ENCODE measurements at regions not wholly inside any gene's neighbourhood (a gene's known extent, or its start where the extent isn't known, plus 50 kb on each side); places are given as distances from the start of the nearest gene placed in this dataset.
"Not testable (repeated sequence)": the region's sequence is repeated elsewhere in the genome, so short reads cannot be mapped to it uniquely, and the experiment has no call there.

GRCh38 chr13:71214821-71215220, 652.2 kb downstream of the DACH1 start:
- DNase-seq, result no peak
- Histone ChIP-seq H3K4me3 (ENCODE audit: insufficient read depth, low read depth, low read length) (no peak overlapping the region), H3K27me3 (ENCODE audit: control insufficient read depth, insufficient read depth, low read length) (no peaks in the 10 kb centered on the region), H3K36me3 (replicated peaks; ENCODE audit: control insufficient read depth, insufficient read depth, low read length) (no peaks in the 10 kb centered on the region)

DNA sequence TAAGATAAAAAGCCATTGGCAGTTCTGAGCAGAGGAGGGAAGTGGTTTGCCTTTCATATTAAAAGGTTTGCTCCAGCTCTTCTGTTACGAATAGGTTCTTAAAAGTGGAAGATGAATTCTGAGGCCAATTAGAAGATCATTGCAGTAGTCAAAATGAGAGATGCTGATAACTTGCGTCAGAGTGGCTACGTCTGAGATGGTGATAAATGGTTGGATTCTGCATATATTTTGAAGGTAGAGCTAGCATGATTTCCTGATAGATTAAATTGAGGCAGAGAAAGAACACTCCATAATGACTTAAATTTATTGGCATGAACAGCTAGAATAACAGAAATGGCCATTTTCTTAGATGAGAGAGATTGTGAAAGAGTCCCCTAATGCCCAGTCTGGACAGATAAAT, 652.6 kb downstream of the DACH1 start:
- Histone ChIP-seq H3K36me3 (replicated peaks; ENCODE audit: control insufficient read depth, insufficient read depth, low read length) (no peaks in the 10 kb centered on the region), H3K4me3 (ENCODE audit: insufficient read depth, low read depth, low read length) (no peak overlapping the region), H3K27me3 (ENCODE audit: control insufficient read depth, insufficient read depth, low read length) (no peaks in the 10 kb centered on the region)
- no peak for DNase-seq

GRCh38 chr13:71213252-71213821, 653.7 kb downstream of the DACH1 start:
- Histone ChIP-seq H3K27me3 (ENCODE audit: control insufficient read depth, insufficient read depth, low read length) (no peaks in the 10 kb centered on the region), H3K4me3 (ENCODE audit: insufficient read depth, low read depth, low read length) (no peak overlapping the region), H3K36me3 (replicated peaks; ENCODE audit: control insufficient read depth, insufficient read depth, low read length) (no peaks in the 10 kb centered on the region)
- DNase-seq, result no peak

DNA sequence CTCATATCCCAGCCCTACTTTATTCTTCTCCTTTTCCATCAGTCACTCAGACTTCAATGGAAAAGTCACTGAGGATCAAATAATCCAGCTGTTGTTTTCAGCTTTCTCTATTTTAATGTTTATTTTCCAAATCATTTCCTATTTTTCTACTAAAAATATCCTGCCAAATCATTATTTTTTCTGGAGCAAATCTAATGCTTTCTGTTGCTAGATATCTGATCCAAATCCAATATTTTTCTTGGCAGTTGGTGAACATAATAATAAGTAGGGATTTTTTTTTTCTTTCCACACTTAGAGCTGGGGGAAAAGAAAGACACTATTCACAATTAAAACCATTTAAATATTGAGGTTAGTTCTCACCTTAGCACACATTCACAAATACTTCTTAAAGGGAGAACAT, 656.1 kb downstream of the DACH1 start:
- no peaks in the 10 kb centered on the region for H3K27me3 ChIP-seq (ENCODE audit: control insufficient read depth, insufficient read depth, low read length)
- H3K36me3 ChIP-seq (replicated peaks; ENCODE audit: control insufficient read depth, insufficient read depth, low read length), result no peaks in the 10 kb centered on the region
- DNase-seq, result no peak
- no peak overlapping the region for H3K4me3 ChIP-seq (ENCODE audit: insufficient read depth, low read depth, low read length)

DNA sequence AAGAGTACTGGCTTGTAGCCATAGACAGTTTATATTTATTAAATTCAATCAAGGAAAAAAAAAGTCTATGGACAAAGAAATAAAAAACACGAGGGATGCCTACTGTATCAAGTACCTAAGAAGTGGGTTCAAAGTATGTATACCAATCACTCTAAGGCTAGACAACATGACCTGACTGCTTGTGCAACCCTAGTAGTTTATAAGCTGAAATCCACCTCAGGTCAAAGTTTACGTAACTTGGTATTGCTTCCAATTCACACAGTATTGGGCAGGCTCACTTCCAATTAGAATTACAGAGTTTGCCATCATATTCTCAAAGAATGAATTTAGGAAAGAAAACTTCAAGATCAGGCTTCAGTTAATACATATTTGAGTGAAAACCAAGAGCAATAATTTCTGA, 657.8 kb downstream of the DACH1 start:
- no peaks in the 10 kb centered on the region for H3K27me3 ChIP-seq (ENCODE audit: control insufficient read depth, insufficient read depth, low read length)
- no peak overlapping the region for H3K4me3 ChIP-seq (ENCODE audit: insufficient read depth, low read depth, low read length)
- no peaks in the 10 kb centered on the region for H3K36me3 ChIP-seq (replicated peaks; ENCODE audit: control insufficient read depth, insufficient read depth, low read length)
- no peak for DNase-seq

GRCh38 chr13:71184583-71184982, 682.4 kb downstream of the DACH1 start:
- DNase-seq; H3K27me3 ChIP-seq (ENCODE audit: control insufficient read depth, insufficient read depth, low read length); H3K36me3 ChIP-seq (replicated peaks; ENCODE audit: control insufficient read depth, insufficient read depth, low read length); H3K4me3 ChIP-seq (ENCODE audit: insufficient read depth, low read depth, low read length): not testable (repeated sequence)

DNA sequence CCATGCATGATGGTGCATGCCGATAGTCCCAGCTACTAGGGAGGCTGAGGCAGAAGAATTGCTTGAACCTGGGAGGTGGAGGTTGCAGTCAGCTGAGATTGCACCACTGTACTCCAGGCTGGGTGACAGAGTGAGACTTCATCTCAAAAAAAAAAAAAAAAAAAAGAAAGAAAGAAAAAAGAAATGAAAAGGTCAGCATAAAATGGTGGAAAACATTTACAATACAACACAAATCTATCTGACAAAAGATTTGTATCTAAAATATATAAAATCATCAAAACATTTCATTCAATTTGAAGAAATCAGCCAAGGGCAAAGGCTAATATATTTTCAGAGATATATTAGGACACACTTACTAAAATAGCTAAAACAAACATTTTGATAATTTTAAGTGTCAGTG, 683.7 kb downstream of the DACH1 start:
- H3K36me3 ChIP-seq (replicated peaks; ENCODE audit: control insufficient read depth, insufficient read depth, low read length); H3K4me3 ChIP-seq (ENCODE audit: insufficient read depth, low read depth, low read length); H3K27me3 ChIP-seq (ENCODE audit: control insufficient read depth, insufficient read depth, low read length); DNase-seq: not testable (repeated sequence)

DNA sequence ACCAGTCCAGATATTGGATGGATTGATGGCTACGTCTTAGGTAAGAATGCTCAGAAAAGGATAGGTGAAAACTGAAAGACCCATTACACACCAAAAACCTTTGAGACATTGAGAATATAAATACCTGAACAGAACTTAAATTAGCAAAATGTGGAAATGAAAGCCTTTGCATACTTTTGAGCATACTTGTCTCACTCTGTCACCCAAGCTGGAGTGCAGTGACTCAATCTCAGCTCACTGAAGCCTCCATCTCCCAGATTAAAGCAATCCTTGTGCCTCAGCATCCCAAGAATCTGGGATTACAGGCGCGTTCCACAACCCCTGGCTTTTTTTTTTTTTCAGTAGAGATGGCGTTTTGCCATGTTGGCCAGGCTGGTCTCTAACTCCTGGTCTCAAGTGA, 695.3 kb downstream of the DACH1 start:
- Histone ChIP-seq H3K36me3 (replicated peaks; ENCODE audit: control insufficient read depth, insufficient read depth, low read length) (no peaks in the 10 kb centered on the region), H3K4me3 (ENCODE audit: insufficient read depth, low read depth, low read length) (no peak overlapping the region), H3K27me3 (ENCODE audit: control insufficient read depth, insufficient read depth, low read length) (no peaks in the 10 kb centered on the region)
- DNase-seq, result no peak

DNA sequence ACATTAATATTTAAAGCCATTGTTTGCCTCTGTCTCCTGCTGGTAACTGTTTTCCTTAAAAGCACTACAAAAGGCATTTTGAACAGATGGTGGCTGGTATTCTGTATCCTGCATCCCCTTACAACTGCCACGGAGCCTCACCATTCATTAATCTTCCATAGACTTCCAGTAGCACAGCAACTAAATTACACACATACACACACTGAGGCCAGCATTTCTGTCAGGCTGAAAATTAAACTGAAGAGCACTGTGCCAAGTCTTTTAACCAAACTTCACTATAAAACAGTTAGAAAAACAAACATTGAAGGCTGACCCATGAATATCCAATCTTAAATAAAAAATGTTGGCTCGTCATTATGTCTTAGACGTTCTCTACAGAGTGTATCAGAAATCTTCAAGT, 697.8 kb downstream of the DACH1 start:
- no peak for DNase-seq
- Histone ChIP-seq H3K36me3 (replicated peaks; ENCODE audit: control insufficient read depth, insufficient read depth, low read length) (no peaks in the 10 kb centered on the region), H3K4me3 (ENCODE audit: insufficient read depth, low read depth, low read length) (no peak overlapping the region), H3K27me3 (ENCODE audit: control insufficient read depth, insufficient read depth, low read length) (no peaks in the 10 kb centered on the region)

DNA sequence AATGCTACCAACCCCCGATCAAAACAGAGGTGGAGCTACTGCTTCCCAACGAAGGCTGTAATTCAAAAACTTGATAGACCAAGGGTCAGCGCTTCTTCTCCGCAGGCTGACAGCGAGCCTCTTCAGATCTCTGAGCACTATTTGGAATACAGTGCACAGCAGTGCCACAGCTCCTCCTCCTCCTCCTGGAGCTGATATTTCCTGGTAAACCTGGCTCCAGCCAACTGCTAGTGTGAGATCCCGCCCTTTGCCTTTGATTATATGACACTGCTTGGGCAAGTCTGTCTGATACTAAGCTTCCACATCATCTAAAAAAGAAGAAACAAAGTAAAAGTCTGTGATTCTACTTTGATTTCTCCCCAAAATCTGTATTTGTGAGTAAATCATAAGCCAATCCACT, 710.5 kb downstream of the DACH1 start:
- DNase-seq, result no peak
- H3K4me3 ChIP-seq (ENCODE audit: insufficient read depth, low read depth, low read length), result no peak overlapping the region
- no peaks in the 10 kb centered on the region for H3K36me3 ChIP-seq (replicated peaks; ENCODE audit: control insufficient read depth, insufficient read depth, low read length)
- H3K27me3 ChIP-seq (ENCODE audit: control insufficient read depth, insufficient read depth, low read length), result no peaks in the 10 kb centered on the region

GRCh38 chr13:71149498-71150363, 717.3 kb downstream of the DACH1 start:
- Histone ChIP-seq H3K36me3 (replicated peaks; ENCODE audit: control insufficient read depth, insufficient read depth, low read length) (no peaks in the 10 kb centered on the region), H3K4me3 (ENCODE audit: insufficient read depth, low read depth, low read length) (no peak overlapping the region), H3K27me3 (ENCODE audit: control insufficient read depth, insufficient read depth, low read length) (no peaks in the 10 kb centered on the region)
- DNase-seq, result no peak

- Histone ChIP-seq H3K27me3 (ENCODE audit: control insufficient read depth, insufficient read depth, low read length) (no peaks in the 10 kb centered on the region), H3K36me3 (replicated peaks; ENCODE audit: control insufficient read depth, insufficient read depth, low read length) (no peaks in the 10 kb centered on the region), H3K4me3 (ENCODE audit: insufficient read depth, low read depth, low read length) (no peak overlapping the region)
- no peak for DNase-seq
These were observed 718.0 kb downstream of the DACH1 start for GRCh38 chr13:71149046-71149445.

GRCh38 chr13:71148396-71148795, 718.6 kb downstream of the DACH1 start:
- H3K4me3 ChIP-seq (ENCODE audit: insufficient read depth, low read depth, low read length), result no peak overlapping the region

GRCh38 chr13:71144883-71145282, 722.1 kb downstream of the DACH1 start:
- Histone ChIP-seq H3K27me3 (ENCODE audit: control insufficient read depth, insufficient read depth, low read length) (no peaks in the 10 kb centered on the region), H3K4me3 (ENCODE audit: insufficient read depth, low read depth, low read length) (no peak overlapping the region), H3K36me3 (replicated peaks; ENCODE audit: control insufficient read depth, insufficient read depth, low read length) (no peaks in the 10 kb centered on the region)
- DNase-seq, result no peak

More at GRCh38 chr13:71148396-71148795, 718.6 kb downstream of the DACH1 start:
- H3K36me3 ChIP-seq (replicated peaks; ENCODE audit: control insufficient read depth, insufficient read depth, low read length), result no peaks in the 10 kb centered on the region
- no peaks in the 10 kb centered on the region for H3K27me3 ChIP-seq (ENCODE audit: control insufficient read depth, insufficient read depth, low read length)
- no peak for DNase-seq

DNA sequence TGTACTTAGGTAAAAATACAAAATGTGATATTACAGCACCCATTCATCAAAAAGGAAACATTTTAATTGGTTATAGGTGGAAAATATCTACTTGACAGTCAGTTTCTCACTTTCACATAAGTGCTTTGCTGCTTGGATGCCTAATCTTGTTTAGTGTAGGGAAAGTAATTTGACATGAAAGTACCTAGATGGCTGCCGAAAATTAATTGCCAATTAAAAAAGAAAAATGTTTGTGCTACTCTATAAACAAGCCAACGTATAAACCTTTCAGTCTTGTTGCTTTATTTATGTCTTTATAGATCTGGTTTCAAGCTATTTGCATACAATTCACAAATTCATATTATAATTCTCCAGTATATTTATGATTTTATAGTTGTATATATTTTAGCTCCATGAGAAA, 729.9 kb downstream of the DACH1 start:
- no peak overlapping the region for H3K4me3 ChIP-seq (ENCODE audit: insufficient read depth, low read depth, low read length)
- DNase-seq, result no peak
- no peaks in the 10 kb centered on the region for H3K27me3 ChIP-seq (ENCODE audit: control insufficient read depth, insufficient read depth, low read length)
- H3K36me3 ChIP-seq (replicated peaks; ENCODE audit: control insufficient read depth, insufficient read depth, low read length), result no peaks in the 10 kb centered on the region

Data from H7 (cell line).